22Rv1 (cell line): ENCODE measurements at regions not wholly inside any gene's neighbourhood (a gene's known extent, or its start where the extent isn't known, plus 50 kb on each side); places are given as distances from the start of the nearest gene placed in this dataset.

Experiments
- ZFX ChIP-seq: fragments of 450-650 bp; IDR thresholded peaks from 2 replicates; pipeline ENCODE4 v1.6.1; 2017; ENCODE audit warnings: antibody characterized with exemption, borderline replicate concordance
- TF ChIP-seq, protein P1 (sequence below): fragments of 450-650 bp; IDR thresholded peaks from 2 replicates; pipeline ENCODE4 v1.5.1; 2017; ENCODE audit warnings: mild to moderate bottlenecking

GRCh38 chr1:98410082-98410481 is 251.4 kb upstream of the SNX7 start:
- TF ChIP-seq, protein P1, sequence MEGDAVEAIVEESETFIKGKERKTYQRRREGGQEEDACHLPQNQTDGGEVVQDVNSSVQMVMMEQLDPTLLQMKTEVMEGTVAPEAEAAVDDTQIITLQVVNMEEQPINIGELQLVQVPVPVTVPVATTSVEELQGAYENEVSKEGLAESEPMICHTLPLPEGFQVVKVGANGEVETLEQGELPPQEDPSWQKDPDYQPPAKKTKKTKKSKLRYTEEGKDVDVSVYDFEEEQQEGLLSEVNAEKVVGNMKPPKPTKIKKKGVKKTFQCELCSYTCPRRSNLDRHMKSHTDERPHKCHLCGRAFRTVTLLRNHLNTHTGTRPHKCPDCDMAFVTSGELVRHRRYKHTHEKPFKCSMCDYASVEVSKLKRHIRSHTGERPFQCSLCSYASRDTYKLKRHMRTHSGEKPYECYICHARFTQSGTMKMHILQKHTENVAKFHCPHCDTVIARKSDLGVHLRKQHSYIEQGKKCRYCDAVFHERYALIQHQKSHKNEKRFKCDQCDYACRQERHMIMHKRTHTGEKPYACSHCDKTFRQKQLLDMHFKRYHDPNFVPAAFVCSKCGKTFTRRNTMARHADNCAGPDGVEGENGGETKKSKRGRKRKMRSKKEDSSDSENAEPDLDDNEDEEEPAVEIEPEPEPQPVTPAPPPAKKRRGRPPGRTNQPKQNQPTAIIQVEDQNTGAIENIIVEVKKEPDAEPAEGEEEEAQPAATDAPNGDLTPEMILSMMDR = no peak
- no peak for TF ChIP-seq ZFX
